GM21529 (cell line): ENCODE measurements at regions not wholly inside any gene's neighbourhood (a gene's known extent, or its start where the extent isn't known, plus 50 kb on each side); places are given as distances from the start of the nearest gene placed in this dataset.
"Not testable (repeated sequence)": the region's sequence is repeated elsewhere in the genome, so short reads cannot be mapped to it uniquely, and the experiment has no call there.

ENCODE experiments used
- ATAC-seq: cut with Tn5 transposase; IDR thresholded peaks from one replicate; pipeline ENCODE4 v1.9.1; 2021; ENCODE audit not compliant: unreplicated experiment

GRCh38 chr6:75031102-75031501, 174.8 kb downstream of the COL12A1 start:
- ATAC-seq: not testable (repeated sequence)

GRCh38 chr6:75029333-75029732, 176.5 kb downstream of the COL12A1 start:
- ATAC-seq: no peak

GRCh38 chr6:75025371-75025770, 180.5 kb downstream of the COL12A1 start:
- ATAC-seq: no peak

GRCh38 chr6:75024828-75025227, 181.0 kb downstream of the COL12A1 start:
- no peak for ATAC-seq

GRCh38 chr6:75023634-75024033, 182.2 kb downstream of the COL12A1 start:
- ATAC-seq: no peak

GRCh38 chr6:75020971-75021370, 184.9 kb downstream of the COL12A1 start:
- ATAC-seq: no peak

- no peak for ATAC-seq
Observed at GRCh38 chr6:75020376-75020775, 185.5 kb downstream of the COL12A1 start.

- ATAC-seq: no peak
Observed at GRCh38 chr6:75012018-75012417, 193.8 kb downstream of the COL12A1 start.

GRCh38 chr6:75003984-75004383, 201.9 kb downstream of the COL12A1 start:
- ATAC-seq: not testable (repeated sequence)

GRCh38 chr6:74997646-74998045, 208.2 kb downstream of the COL12A1 start:
- no peak for ATAC-seq

- no peak for ATAC-seq
Observed at GRCh38 chr6:74993136-74993535, 212.7 kb downstream of the COL12A1 start.

GRCh38 chr6:74991573-74992332, 214.1 kb downstream of the COL12A1 start:
- ATAC-seq: no peak

- no peak for ATAC-seq
Observed at GRCh38 chr6:74979065-74979766, 226.6 kb downstream of the COL12A1 start.

GRCh38 chr6:74976701-74977100, 229.2 kb downstream of the COL12A1 start:
- no peak for ATAC-seq

- no peak for ATAC-seq
Observed at GRCh38 chr6:74976026-74976425, 229.8 kb downstream of the COL12A1 start.

- no peak for ATAC-seq
Observed at GRCh38 chr6:74973591-74973990, 232.3 kb downstream of the COL12A1 start.

- ATAC-seq: no peak
Observed at GRCh38 chr6:74971633-74972032, 234.2 kb downstream of the COL12A1 start.

GRCh38 chr6:74969591-74970267, 236.1 kb downstream of the COL12A1 start:
- ATAC-seq: no peak

- no peak for ATAC-seq
Observed at GRCh38 chr6:74967821-74968220, 238.0 kb downstream of the COL12A1 start.

- ATAC-seq: no peak
Observed at GRCh38 chr6:74966712-74967111, 239.1 kb downstream of the COL12A1 start.

- ATAC-seq: no peak
Observed at GRCh38 chr6:74964871-74965441, 240.9 kb downstream of the COL12A1 start.
